Fibroblast of mammary gland (primary cell): ENCODE measurements at regions not wholly inside any gene's neighbourhood (a gene's known extent, or its start where the extent isn't known, plus 50 kb on each side); places are given as distances from the start of the nearest gene placed in this dataset.

Experiments used
- DNase-seq: peaks from one replicate; pipeline ENCODE4 v3.0.0-alpha.2; 2010; ENCODE audit warnings: low read depth
- H3K4me3 ChIP-seq: 2 replicates; pipeline ENCODE4 v1.5.1; 2011; ENCODE audit warnings: low read depth, mild to moderate bottlenecking, low read length, moderate library complexity; ENCODE audit not compliant: control insufficient read depth
- CTCF ChIP-seq: conservative IDR thresholded peaks from 2 replicates; pipeline ENCODE4 v1.5.1; 2011; ENCODE audit warnings: low read depth, low read length, inconsistent platforms; ENCODE audit not compliant: control insufficient read depth, insufficient read depth

GRCh38 chr9:115671236-115671962, 482.2 kb upstream of the PAPPA start:
- no peak overlapping the region for H3K4me3 ChIP-seq
- TF ChIP-seq CTCF = no peak
- no peak for DNase-seq

DNA sequence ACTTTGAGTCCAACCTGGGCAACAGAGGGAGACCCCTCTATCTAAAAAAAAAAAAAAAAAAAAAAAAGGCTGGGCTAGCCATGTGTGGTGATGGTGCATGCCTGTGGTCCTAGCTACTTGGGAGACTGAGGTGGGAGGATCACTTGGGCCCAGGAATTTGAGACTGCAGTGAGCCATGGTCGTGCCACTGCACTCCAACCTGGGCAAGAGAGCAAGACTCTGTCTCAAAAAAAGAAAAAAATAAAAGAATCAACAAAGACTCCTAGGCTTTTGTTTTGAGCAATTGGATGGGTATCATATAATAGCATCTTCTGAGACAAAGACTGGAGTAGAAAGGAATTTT, 481.7 kb upstream of the PAPPA start:
- H3K4me3 ChIP-seq = no peak overlapping the region
- DNase-seq = no peak
- no peak for TF ChIP-seq CTCF

DNA sequence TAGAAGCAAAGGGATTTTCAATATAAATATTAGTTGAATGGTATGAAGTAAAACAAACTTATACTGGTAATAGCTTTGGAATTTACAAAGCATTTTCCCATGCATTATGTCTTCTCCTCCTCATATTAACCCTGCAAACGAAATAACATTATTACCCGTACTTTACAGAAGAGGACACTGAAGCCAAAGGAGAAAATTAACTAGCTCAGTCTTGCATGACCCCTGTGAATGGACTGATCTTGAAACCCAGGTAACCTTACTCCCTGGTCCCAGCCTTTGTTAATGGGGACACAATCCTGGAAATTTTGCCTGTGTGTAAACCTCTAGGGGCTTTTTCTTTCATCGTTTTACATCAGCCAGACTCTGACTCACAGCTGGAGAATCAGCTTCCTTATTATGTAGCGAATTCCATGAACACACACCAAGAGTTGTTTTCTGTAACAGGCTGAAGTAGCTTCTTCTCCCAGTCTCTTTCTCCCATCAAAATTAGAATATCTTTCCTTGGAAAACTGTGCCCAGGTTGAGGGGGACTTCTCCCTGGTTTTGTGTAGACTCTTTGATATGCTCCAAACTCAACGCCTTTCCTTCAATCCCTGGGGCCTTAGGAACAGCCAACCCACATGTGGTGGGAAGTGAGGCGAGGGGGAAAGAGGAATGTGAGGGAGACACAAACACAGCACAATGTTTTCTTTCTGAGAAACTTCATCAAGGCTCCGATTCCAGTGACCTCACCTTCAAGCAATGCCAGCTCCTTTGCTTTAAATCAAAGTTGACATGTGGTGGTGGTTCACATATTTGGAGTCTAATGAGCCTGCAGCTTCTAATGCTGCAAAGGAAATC, 480.9 kb upstream of the PAPPA start:
- TF ChIP-seq CTCF = no peak
- DNase-seq = peak; percentile 97
- no peak overlapping the region for H3K4me3 ChIP-seq

- TF ChIP-seq CTCF = no peak
- peak; percentile 86 for DNase-seq
- no peak overlapping the region for H3K4me3 ChIP-seq
Measured at GRCh38 chr9:115673599-115673998, 480.0 kb upstream of the PAPPA start.

DNA sequence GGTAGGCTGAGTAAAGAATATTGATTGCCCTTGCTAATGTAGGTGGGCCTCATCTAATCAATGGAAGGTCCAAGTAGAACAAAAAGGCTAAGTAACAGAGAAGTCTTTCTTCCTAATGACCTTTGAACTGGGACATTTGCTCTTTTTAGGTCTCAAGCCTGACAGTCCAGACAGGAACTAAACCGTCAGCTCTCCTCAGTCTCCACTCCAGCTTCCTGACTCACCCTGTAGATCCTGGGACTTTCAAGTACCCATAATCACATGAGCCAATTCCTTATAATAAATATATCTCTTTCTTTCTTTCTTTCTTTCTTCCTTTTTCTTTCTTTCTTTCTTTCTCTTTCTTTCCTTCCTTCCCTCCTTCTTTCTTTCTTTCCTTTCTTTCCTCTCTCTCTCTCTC, 479.5 kb upstream of the PAPPA start:
- DNase-seq = peak; percentile 53
- no peak for TF ChIP-seq CTCF

DNA sequence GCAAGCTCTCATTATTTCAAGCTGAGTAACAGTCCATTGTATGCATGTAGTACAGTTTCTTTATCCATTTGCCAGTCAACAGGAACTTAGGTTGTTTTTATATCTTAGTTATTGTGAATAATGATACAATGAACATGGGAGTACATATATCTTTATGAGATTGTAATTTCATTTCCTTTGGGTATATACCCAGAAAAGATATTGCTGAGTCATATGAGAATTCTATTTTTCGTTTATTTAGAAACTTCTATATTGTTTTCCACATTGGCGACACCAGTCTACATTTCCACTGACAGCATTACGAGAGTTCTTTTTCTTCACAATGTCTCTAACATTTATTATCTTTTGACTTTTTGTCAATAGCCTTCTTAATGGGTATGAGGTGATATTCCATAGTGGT, 477.8 kb upstream of the PAPPA start:
- no peak for DNase-seq
- no peak for TF ChIP-seq CTCF
- no peak overlapping the region for H3K4me3 ChIP-seq

More for the DNA sequence above, 479.5 kb upstream of the PAPPA start:
- no peak overlapping the region for H3K4me3 ChIP-seq
